WTC11 (cell line): ENCODE measurements at regions not wholly inside any gene's neighbourhood (a gene's known extent, or its start where the extent isn't known, plus 50 kb on each side); places are given as distances from the start of the nearest gene placed in this dataset.

Experiments
- CREB1 ChIP-seq: sonication (generic); formaldehyde crosslinking; IDR thresholded peaks from 2 replicates; pipeline ENCODE4 v1.8.0; 2023; ENCODE audit warnings: mild to moderate bottlenecking, missing genetic modification reagents
- E2F4 ChIP-seq: sonication (generic); formaldehyde crosslinking; IDR thresholded peaks from 2 replicates; pipeline ENCODE4 v1.8.1; 2022; ENCODE audit warnings: low read depth, mild to moderate bottlenecking, moderate library complexity, missing genetic modification reagents, borderline replicate concordance
- MYBL2 ChIP-seq: sonication (generic); formaldehyde crosslinking; IDR thresholded peaks from 2 replicates; pipeline ENCODE4 v1.8.1; 2023; ENCODE audit warnings: mild to moderate bottlenecking, moderate library complexity, missing genetic modification reagents
- ZNF219 ChIP-seq: sonication (generic); formaldehyde crosslinking; IDR thresholded peaks from 2 replicates; pipeline ENCODE4 v1.8.0; 2023; ENCODE audit warnings: missing genetic modification reagents, mild to moderate bottlenecking, borderline replicate concordance

DNA sequence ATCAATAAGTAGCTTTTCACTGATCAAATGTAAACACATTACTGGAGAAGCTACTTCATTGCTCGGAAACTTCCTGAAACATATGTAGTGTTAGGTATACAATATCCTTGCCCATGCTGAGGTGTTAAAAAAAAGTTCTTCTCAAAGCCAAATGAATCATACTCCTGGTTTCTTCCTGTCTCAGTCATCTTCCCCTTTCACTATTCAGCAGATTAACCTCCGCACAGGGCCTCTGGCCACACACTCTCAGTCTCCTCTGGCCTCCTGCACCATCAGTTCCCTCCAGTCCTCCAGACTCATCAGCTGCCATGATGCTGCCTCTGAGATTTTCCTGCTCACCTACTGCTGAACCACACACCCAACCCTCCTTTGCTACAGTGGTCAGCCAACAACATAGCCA lies 70.5 kb upstream of the BOC start:
- TF ChIP-seq E2F4 (no peak), ZNF219 (CRISPR knock-in tag) (no peak), MYBL2 (CRISPR knock-in tag) (no peak), CREB1 (CRISPR knock-in tag) (no peak)
